ENCODE measurements at regions not wholly inside any gene's neighbourhood (a gene's known extent, or its start where the extent isn't known, plus 50 kb on each side); places are given as distances from the start of the nearest gene placed in this dataset.

- no peak overlapping the region for H3K27ac Mint-ChIP-seq
- TF ChIP-seq, protein P1, sequence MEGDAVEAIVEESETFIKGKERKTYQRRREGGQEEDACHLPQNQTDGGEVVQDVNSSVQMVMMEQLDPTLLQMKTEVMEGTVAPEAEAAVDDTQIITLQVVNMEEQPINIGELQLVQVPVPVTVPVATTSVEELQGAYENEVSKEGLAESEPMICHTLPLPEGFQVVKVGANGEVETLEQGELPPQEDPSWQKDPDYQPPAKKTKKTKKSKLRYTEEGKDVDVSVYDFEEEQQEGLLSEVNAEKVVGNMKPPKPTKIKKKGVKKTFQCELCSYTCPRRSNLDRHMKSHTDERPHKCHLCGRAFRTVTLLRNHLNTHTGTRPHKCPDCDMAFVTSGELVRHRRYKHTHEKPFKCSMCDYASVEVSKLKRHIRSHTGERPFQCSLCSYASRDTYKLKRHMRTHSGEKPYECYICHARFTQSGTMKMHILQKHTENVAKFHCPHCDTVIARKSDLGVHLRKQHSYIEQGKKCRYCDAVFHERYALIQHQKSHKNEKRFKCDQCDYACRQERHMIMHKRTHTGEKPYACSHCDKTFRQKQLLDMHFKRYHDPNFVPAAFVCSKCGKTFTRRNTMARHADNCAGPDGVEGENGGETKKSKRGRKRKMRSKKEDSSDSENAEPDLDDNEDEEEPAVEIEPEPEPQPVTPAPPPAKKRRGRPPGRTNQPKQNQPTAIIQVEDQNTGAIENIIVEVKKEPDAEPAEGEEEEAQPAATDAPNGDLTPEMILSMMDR (IDR thresholded peaks at IDR 0.05) = no peak
- ChIA-PET CTCF (no interaction called here), POLR2A (no interaction called here)
- no peak for ATAC-seq
- intact Hi-C loops (cut with micrococcal nuclease) = no loop called here
- no peak overlapping the region for H3K4me3 Mint-ChIP-seq
- H3K36me3 Mint-ChIP-seq (ENCODE audit: low read depth) = no peaks in the 10 kb centered on the region
- no peaks in the 10 kb centered on the region for H3K4me1 Mint-ChIP-seq (ENCODE audit: low read depth)
- H3K9me3 Mint-ChIP-seq = no peaks in the 10 kb centered on the region
- H3K27me3 Mint-ChIP-seq = no peaks in the 10 kb centered on the region
- no peak for DNase-seq
Observed at GRCh38 chr16:54720259-54720658, 210.4 kb upstream of the IRX5 start.

DNA sequence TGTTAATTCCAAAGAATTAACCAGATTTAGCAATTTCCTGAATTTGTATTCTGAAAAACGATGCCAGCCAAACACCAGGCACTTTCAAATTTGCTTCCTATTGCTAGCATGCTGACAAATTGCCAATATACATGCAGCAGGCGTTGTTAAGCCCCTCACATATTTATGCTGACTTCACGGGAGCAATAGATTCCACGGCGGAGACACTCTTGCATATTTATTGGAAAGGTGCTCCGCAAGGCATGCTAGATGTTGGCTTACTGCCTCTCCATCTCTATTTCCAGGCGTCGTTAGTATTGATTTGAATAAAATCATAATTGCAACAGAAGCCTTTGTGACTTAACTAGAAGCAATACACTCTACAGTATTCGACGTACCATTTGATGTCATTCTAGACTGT lies 211.0 kb upstream of the IRX5 start:
- Mint-ChIP-seq H3K9me3 (no peaks in the 10 kb centered on the region), H3K27ac (no peak overlapping the region), H3K27me3 (no peaks in the 10 kb centered on the region), H3K36me3 (ENCODE audit: low read depth) (no peaks in the 10 kb centered on the region), H3K4me1 (ENCODE audit: low read depth) (no peaks in the 10 kb centered on the region), H3K4me3 (no peak overlapping the region)
- CTCF ChIA-PET = no interaction called here
- TF ChIP-seq, protein P1 (IDR thresholded peaks at IDR 0.05) = no peak
- ATAC-seq = no peak
- intact Hi-C loops (cut with micrococcal nuclease) = no loop called here
- no peak for DNase-seq
- POLR2A ChIA-PET = no interaction called here

- Mint-ChIP-seq H3K36me3 (ENCODE audit: low read depth) (no peaks in the 10 kb centered on the region), H3K9me3 (no peaks in the 10 kb centered on the region), H3K4me1 (ENCODE audit: low read depth) (no peaks in the 10 kb centered on the region), H3K27me3 (no peaks in the 10 kb centered on the region), H3K27ac (no peak overlapping the region), H3K4me3 (no peak overlapping the region)
- ChIA-PET POLR2A (no interaction called here), CTCF (no interaction called here)
- ATAC-seq = no peak
- DNase-seq = no peak
- TF ChIP-seq, protein P1 (IDR thresholded peaks at IDR 0.05) = no peak
- intact Hi-C loops (cut with micrococcal nuclease) = no loop called here
Observed at GRCh38 chr16:54718376-54718775, 212.3 kb upstream of the IRX5 start.

DNA sequence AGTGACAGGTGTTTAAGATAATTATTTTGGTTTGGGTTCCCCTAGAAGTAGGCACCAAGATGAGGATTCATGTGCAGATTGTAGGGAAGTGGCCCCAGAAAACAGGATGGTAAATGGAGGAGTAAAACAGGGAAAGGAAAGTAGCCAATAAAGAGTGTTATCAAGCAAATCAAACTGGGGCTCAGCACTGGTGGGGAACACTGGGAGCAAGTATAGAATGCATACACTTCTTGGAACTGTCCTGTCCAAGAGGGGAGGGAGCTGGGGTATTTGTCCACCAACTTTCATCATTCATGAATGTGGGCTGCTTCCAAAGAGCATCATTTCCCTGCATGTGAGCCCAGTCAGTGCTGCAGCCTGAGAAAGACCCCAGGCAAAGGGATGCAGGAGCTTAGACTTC lies 215.7 kb upstream of the IRX5 start:
- H3K4me3 Mint-ChIP-seq = no peak overlapping the region
- no peak for DNase-seq
- H3K27me3 Mint-ChIP-seq = no peaks in the 10 kb centered on the region
- TF ChIP-seq, protein P1 (IDR thresholded peaks at IDR 0.05) = no peak
- ChIA-PET POLR2A (no interaction called here), CTCF (no interaction called here)
- intact Hi-C loops (cut with micrococcal nuclease) = no loop called here
- no peaks in the 10 kb centered on the region for H3K9me3 Mint-ChIP-seq
- H3K27ac Mint-ChIP-seq = no peak overlapping the region
- ATAC-seq = no peak
- no peaks in the 10 kb centered on the region for H3K36me3 Mint-ChIP-seq (ENCODE audit: low read depth)
- H3K4me1 Mint-ChIP-seq (ENCODE audit: low read depth) = no peaks in the 10 kb centered on the region

GRCh38 chr16:54712866-54713265 lies 217.8 kb upstream of the IRX5 start:
- Mint-ChIP-seq H3K27ac (no peak overlapping the region), H3K27me3 (no peaks in the 10 kb centered on the region), H3K9me3 (no peaks in the 10 kb centered on the region), H3K4me1 (ENCODE audit: low read depth) (no peaks in the 10 kb centered on the region), H3K4me3 (no peak overlapping the region), H3K36me3 (ENCODE audit: low read depth) (no peaks in the 10 kb centered on the region)
- no peak for DNase-seq
- ChIA-PET CTCF (no interaction called here), POLR2A (no interaction called here)
- intact Hi-C loops (cut with micrococcal nuclease) = no loop called here
- TF ChIP-seq, protein P1 (IDR thresholded peaks at IDR 0.05) = no peak
- ATAC-seq = no peak
